SK-N-MC (cell line): ENCODE measurements at regions not wholly inside any gene's neighbourhood (a gene's known extent, or its start where the extent isn't known, plus 50 kb on each side); places are given as distances from the start of the nearest gene placed in this dataset.

ENCODE experiments used
- EZH2 ChIP-seq: fragments of 200-600 bp; sonication (generic); IDR thresholded peaks from one replicate; pipeline ENCODE4 v1.6.1; 2017; ENCODE audit warnings: antibody characterized with exemption
- FOXP2 ChIP-seq: optimal IDR thresholded peaks from 2 replicates; pipeline ENCODE3; 2011; ENCODE audit warnings: mild to moderate bottlenecking, moderate library complexity; ENCODE audit not compliant: insufficient read depth; ENCODE audit errors: extremely low read length, control extremely low read depth
- POLR2AphosphoS5 ChIP-seq: IDR thresholded peaks from 2 replicates; pipeline ENCODE4 v1.6.1; 2012; ENCODE audit warnings: mild to moderate bottlenecking, low read depth, low read length, borderline replicate concordance

- TF ChIP-seq POLR2AphosphoS5, result no peak
- no peak for TF ChIP-seq EZH2
- TF ChIP-seq FOXP2, result no peak
These were observed 117.5 kb downstream of the ANXA2 start for GRCh38 chr15:60280259-60280658.
